HuH-7 (cell line): ENCODE measurements at regions not wholly inside any gene's neighbourhood (a gene's known extent, or its start where the extent isn't known, plus 50 kb on each side); places are given as distances from the start of the nearest gene placed in this dataset.

Experiments used
- DNase-seq: peaks from one replicate; pipeline ENCODE4 v3.0.0; 2011; ENCODE audit warnings: low spot score

DNA sequence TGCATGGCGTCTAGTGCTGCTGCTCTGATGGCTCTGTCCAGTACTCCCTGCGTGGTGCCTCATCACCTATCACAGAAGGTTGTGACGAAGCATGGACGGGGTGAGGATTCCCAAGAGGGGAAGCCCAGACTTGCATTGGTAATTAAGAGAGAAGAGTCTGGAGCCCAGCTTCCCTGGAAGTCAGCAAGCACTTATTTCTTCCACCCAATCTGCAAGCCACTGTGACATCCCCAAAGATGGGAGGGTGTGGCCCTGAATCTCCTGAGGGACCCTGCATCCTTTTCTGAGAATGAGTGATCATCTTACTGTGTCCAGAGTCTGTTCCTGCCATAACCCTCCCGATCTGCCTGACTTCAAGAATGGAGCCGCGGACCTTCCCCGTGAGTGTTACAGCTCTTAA lies 166.7 kb downstream of the PTPN20 start:
- DNase-seq, result no peak

- DNase-seq, result no peak
Observed at GRCh38 chr10:47078393-47079203, 167.4 kb downstream of the PTPN20 start.

GRCh38 chr10:47079204-47079580 lies 168.0 kb downstream of the PTPN20 start:
- DNase-seq, result no peak

DNA sequence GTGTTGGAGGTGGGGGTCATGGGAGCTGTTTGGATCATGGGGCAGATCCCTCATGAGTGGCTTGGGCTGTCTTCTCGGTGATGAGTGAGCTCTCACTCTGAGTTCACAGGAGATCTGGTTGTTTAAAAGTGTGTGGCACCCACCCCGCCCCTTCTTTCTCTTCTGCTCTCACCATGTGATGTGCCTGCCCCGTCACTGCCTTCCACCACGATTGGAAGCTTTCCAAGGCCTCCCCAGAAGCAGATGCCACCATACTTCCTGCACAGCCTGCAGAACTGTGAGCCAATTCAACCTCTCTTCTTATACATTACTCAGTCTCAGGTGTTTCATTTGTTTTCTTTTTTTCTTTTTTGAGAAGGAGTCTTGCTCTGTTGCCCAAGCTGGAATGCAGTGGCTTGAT lies 170.0 kb downstream of the PTPN20 start:
- no peak for DNase-seq

DNA sequence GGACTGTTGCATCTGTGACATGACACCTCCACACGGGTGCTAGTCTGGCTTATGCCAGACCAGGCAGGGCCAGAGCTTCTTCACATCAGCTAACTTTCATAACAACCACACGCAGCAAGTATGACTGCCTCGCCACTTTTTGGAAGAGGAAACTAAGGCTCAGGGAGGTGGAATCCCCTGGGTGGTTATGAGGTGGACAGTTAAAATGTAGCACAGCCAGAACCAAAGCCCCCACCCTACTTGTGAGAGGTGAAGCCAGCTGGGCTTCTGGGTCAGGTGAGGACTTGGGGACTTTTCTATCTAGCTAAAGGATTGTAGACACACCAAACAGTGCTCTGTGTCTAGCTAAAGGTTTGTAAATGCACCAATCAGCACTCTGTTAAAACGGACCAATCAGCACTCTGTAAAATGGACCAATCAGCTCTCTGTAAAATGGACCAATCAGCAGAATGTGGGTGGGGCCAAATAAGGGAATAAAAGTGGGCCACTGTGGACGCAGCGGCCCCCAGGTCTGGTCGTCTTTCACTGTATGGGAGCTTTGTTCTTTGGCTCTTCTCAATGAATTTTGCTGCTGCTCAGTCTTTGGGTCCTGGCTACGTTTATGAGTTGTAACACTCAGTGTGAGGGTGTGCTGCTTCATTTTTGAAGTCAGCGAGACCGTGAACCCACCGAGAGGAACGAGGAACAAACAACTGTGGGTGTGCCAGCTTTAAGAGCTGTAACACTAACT lies 171.0 kb downstream of the PTPN20 start:
- DNase-seq, result no peak

DNA sequence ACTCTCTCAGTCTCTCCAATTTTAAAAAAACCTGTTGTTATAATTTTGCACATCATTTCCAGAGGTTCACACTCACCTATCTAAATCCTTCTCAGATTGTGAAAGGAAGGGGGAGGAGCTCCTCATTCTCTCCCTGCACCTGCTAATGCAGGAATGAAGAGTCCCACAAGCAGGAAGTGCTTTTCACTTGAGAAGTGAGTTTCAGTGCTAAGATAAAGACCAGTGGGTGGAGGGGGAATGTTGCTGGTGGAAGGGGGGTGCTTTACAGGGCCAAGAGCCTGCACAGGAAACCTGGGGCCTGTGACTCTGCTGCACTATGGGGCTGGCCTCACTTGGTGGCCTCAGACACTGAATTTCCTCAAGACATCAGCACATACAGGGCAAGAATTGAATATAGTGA lies 176.4 kb downstream of the PTPN20 start:
- DNase-seq, result no peak

GRCh38 chr10:47088656-47089354 lies 177.6 kb downstream of the PTPN20 start:
- no peak for DNase-seq

- DNase-seq, result no peak
Observed at GRCh38 chr10:47090042-47090441, 178.8 kb downstream of the PTPN20 start.

GRCh38 chr10:47090903-47091302 lies 179.7 kb downstream of the PTPN20 start:
- DNase-seq, result no peak

DNA sequence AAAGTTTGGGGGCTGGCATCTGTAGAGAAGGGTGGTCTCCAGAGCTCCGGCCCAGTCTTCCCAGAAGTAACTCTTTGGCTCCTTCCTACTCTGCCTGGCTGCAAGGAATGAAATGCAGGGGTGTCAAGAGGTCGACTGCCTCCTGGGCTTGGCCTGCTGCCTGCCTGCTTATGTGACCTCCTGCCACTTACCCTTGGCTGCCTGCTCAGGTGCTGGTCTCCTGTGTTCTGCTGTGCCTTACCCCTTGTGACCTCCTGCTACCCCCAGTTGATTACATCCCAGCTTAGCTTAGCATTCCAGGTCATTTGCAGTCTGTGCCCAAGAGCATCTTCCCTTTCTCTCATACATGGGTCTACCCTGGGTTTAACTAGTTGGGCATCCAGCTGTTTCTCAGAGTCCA lies 180.2 kb downstream of the PTPN20 start:
- DNase-seq, result no peak

- DNase-seq, result no peak
Observed at GRCh38 chr10:47092376-47092775, 181.1 kb downstream of the PTPN20 start.

GRCh38 chr10:47092831-47093230 lies 181.6 kb downstream of the PTPN20 start:
- DNase-seq, result no peak

DNA sequence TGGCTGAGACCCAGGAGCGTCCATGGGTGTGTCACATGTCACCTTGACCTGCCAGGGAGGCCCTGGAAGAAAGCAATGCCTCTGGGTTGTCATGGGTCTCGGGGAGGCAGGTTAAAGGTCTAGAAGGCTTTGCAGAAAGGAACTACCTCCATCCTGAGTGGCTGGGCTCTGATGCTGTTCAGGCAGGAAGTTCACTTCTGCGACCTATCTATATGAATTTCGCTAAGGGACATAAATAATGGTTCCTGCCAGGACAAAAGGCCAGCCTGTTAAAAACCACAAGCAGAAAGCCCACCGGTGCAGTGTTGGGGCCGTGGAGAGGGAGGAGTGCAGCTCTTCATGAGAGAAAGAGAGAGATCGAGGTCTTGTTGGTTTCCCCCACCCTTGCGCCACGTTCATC lies 182.9 kb downstream of the PTPN20 start:
- no peak for DNase-seq

- no peak for DNase-seq
Observed at GRCh38 chr10:47094636-47095035, 183.4 kb downstream of the PTPN20 start.

GRCh38 chr10:47095211-47095610 lies 184.0 kb downstream of the PTPN20 start:
- DNase-seq, result no peak

GRCh38 chr10:47095848-47096612 lies 184.8 kb downstream of the PTPN20 start:
- DNase-seq, result no peak

DNA sequence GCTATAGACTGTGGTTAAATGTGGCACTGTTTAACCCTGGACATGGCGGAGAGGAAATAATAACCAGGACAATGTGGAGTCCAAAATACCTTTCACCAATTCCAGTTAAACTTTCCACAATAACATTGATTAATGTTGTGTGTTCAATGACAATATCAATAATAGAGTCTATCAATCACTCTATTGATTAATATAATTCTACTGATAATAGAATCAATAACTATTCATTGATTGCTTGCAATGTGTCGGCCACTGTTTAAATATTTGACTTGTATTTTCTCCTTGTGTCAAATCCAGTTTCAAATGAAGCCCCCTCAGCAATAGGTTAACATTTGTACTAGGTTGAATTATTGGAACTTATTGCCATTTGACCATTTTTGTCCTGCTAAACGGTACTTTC lies 187.0 kb downstream of the PTPN20 start:
- DNase-seq, result no peak

- DNase-seq, result no peak
Observed at GRCh38 chr10:47098964-47099363, 187.7 kb downstream of the PTPN20 start.

GRCh38 chr10:47099474-47099873 lies 188.2 kb downstream of the PTPN20 start:
- no peak for DNase-seq

- no peak for DNase-seq
Observed at GRCh38 chr10:47101196-47101595, 190.0 kb downstream of the PTPN20 start.

- DNase-seq, result no peak
Observed at GRCh38 chr10:47101807-47102206, 190.6 kb downstream of the PTPN20 start.

DNA sequence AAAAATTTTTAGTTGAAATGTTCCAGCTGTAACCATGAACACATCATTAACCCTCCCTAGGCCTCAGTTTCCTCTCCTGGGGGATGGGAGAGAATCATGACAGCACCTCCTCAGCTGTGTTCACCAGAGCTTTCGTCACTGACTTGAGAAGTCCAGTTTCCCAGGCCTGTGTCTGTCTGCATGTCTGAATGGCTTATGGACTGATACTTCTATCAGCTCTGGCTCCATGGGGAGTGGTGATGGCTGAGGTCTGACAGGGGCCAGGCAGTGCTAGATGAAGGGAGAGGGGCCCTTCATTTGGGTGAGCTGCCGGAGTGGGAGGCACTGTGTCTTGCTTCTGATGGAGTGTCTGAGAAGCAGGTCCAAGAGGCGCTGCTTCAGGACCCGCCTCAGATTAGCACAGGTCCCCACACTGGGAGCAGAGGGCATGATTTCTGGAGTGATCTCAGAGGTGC lies 192.9 kb downstream of the PTPN20 start:
- no peak for DNase-seq
